Right atrium auricular region (tissue), 2 donors: ENCODE measurements at regions not wholly inside any gene's neighbourhood (a gene's known extent, or its start where the extent isn't known, plus 50 kb on each side); places are given as distances from the start of the nearest gene placed in this dataset.

Experiments used
- DNase-seq: peaks from one replicate; pipeline ENCODE4 v3.0.0-alpha.2; 2019; ENCODE audit warnings: low spot score
- H3K27ac ChIP-seq, 2 donors: fragments of 200-600 bp; sonication (generic); 1 replicate in 1 of 2; 2 replicates in 1 of 2; pipeline ENCODE4 v1.5.1; 2016 to 2019
- H3K27me3 ChIP-seq, 2 donors: fragments of 200-600 bp; sonication (generic); one replicate each; pipeline versions ENCODE4 v1.5.1 to v1.6.0; 2017 to 2019
- H3K36me3 ChIP-seq: fragments of 200-600 bp; sonication (generic); one replicate; pipeline ENCODE4 v1.5.1; 2016
- H3K4me1 ChIP-seq, 2 donors: fragments of 200-600 bp; sonication (generic); one replicate each; pipeline versions ENCODE4 v1.5.1 to v1.6.0; 2017 to 2019
- H3K4me3 ChIP-seq, 2 donors: fragments of 200-600 bp; sonication (generic); 1 replicate in 1 of 2; 2 replicates in 1 of 2; pipeline ENCODE4 v1.5.1; 2017 to 2019; ENCODE audit warnings: mild to moderate bottlenecking in 1 of 2, moderate library complexity in 1 of 2
- H3K9me3 ChIP-seq, 2 donors: fragments of 200-600 bp; sonication (generic); one replicate each; pipeline ENCODE4 v1.5.1; 2019
- TF ChIP-seq, protein P1 (sequence below), 2 donors: fragments of 200-600 bp; sonication (generic); IDR thresholded peaks; one replicate each; pipeline ENCODE4 v1.5.1; 2019; ENCODE audit warnings: antibody characterized with exemption in 2 of 2

DNA sequence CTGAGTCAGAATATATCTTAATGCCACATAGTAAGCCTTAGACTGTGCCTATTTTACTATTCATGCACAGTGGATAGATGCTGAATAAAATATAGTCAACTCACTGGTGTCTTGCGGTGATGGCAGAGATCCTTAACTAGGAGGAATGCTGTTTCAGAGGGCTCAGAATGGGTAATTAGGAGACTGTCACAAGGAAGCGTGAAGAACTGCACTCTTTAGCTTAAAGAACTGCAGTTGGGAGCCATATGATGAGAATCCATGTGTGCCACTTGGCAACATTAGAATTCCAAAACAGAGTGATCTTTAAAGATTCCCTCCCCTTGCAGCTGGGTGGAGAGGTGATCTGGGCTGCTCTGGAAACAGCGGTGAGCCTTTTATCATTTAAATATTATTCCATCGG lies 357.6 kb downstream of the MCTP2 start:
- Histone ChIP-seq H3K4me1 (no peaks in the 10 kb centered on the region), H3K9me3 (no peaks in the 10 kb centered on the region), H3K27me3 (no peaks in the 10 kb centered on the region), H3K27ac (no peak overlapping the region), H3K36me3 (no peaks in the 10 kb centered on the region), H3K4me3 (no peak overlapping the region)
- TF ChIP-seq, protein P1, sequence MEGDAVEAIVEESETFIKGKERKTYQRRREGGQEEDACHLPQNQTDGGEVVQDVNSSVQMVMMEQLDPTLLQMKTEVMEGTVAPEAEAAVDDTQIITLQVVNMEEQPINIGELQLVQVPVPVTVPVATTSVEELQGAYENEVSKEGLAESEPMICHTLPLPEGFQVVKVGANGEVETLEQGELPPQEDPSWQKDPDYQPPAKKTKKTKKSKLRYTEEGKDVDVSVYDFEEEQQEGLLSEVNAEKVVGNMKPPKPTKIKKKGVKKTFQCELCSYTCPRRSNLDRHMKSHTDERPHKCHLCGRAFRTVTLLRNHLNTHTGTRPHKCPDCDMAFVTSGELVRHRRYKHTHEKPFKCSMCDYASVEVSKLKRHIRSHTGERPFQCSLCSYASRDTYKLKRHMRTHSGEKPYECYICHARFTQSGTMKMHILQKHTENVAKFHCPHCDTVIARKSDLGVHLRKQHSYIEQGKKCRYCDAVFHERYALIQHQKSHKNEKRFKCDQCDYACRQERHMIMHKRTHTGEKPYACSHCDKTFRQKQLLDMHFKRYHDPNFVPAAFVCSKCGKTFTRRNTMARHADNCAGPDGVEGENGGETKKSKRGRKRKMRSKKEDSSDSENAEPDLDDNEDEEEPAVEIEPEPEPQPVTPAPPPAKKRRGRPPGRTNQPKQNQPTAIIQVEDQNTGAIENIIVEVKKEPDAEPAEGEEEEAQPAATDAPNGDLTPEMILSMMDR (IDR thresholded peaks at IDR 0.05), result no peak
- DNase-seq, result no peak

DNA sequence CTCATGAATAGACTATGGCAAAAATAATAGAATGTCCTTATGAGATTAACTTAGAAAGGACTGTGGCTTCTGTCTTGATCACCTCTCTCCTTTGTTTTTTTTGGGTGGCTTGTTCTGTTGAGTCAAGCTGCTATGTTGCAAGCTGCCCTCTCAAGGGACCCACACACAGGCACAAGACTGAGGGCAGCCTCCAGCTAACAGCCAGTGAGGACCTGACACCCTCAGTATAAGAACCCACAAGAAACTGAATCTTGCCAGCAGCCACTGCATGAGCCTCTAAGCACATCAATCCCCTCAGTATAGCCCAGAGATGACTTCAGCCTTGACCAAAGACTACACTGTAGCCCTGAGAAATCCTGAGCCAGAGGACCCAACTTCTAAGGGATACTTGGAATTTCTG lies 361.1 kb downstream of the MCTP2 start:
- H3K27ac ChIP-seq, result no peak overlapping the region
- TF ChIP-seq, protein P1 (IDR thresholded peaks at IDR 0.05), result no peak
- H3K27me3 ChIP-seq, result no peaks in the 10 kb centered on the region
- no peaks in the 10 kb centered on the region for H3K4me1 ChIP-seq
- no peak overlapping the region for H3K4me3 ChIP-seq
- DNase-seq, result no peak
- no peaks in the 10 kb centered on the region for H3K9me3 ChIP-seq
- H3K36me3 ChIP-seq, result no peaks in the 10 kb centered on the region

DNA sequence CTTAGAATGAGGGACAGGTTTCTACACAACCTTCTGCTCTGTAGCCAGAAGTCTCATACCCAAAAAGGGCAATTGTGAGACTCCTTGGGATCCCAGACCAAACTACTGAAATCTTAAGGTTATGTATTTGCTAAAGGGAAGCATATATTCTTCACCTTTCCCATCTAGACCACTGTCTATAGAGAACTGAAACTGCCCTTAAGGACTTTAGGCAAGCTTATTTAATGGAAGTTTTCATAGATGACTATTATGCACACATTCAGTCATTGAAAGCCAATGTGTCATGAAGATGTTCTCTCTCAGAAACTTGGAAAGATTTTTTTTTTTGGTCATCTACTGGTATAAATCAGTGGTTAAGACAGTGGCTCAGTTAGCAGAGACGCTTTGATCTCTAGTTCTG lies 365.3 kb downstream of the MCTP2 start:
- Histone ChIP-seq H3K9me3 (no peaks in the 10 kb centered on the region), H3K27ac (no peak overlapping the region), H3K4me1 (no peaks in the 10 kb centered on the region), H3K4me3 (no peak overlapping the region), H3K27me3 (no peaks in the 10 kb centered on the region), H3K36me3 (no peaks in the 10 kb centered on the region)
- no peak for DNase-seq
- TF ChIP-seq, protein P1 (IDR thresholded peaks at IDR 0.05), result no peak

DNA sequence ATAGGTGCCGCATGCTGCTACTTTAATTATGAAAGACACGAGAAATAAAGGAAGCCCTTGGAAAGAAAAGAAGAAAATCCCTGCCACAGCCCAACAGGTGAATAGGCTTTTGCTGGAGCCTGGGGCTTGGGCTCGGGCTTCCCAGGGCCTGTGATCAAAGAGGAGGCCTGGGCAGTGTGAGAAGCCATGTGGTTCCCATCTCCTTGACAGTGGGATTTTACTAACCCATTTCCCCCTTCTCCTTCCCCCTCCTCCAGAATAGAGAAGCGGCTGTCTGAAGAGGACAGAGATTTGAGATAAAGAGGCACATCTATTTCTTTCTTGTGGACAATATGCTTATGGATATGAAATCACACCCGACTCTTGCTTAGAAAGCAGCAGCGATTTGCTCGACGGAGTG lies 369.1 kb downstream of the MCTP2 start:
- H3K27ac ChIP-seq, result no peak overlapping the region
- H3K4me1 ChIP-seq, result no peaks in the 10 kb centered on the region
- H3K36me3 ChIP-seq, result no peaks in the 10 kb centered on the region
- no peak for DNase-seq
- TF ChIP-seq, protein P1 (IDR thresholded peaks at IDR 0.05), result no peak
- H3K9me3 ChIP-seq, result no peaks in the 10 kb centered on the region
- H3K27me3 ChIP-seq, result no peaks in the 10 kb centered on the region
- H3K4me3 ChIP-seq, result no peak overlapping the region

DNA sequence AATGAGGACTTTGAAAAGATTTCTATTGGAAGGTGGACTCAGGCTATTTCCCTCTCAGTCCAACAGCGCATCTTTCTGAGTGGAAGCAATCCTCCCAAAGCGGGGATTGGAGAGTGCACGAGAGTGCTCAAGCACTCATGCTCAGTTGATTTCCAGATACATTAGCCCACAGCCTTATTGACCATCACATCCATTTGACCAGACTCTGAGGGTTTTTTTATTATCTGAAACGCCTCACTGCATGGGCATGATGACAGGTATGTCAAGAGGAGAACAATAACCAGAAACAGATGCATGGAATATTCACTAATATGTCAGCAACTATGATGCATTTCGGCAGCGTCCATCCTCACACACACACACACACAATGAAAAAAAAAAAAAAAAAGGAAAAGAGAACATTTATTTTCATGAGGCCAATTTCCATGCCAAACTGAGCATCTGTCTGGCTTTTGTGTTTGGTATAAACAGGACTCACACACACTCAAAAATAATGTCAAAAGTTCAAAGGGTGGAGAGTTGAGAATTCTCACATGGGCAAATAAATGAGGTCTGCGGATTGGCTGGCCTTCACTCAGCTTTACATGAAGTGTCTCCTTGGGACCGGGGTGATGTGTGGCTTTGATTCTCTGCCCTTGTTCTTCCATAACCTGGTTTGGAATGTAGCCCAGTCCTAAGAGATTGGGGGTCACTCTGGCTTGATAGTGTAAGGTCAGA lies 371.6 kb downstream of the MCTP2 start:
- TF ChIP-seq, protein P1 (IDR thresholded peaks at IDR 0.05), result no peak
- H3K4me3 ChIP-seq, result no peak overlapping the region
- DNase-seq, result no peak

DNA sequence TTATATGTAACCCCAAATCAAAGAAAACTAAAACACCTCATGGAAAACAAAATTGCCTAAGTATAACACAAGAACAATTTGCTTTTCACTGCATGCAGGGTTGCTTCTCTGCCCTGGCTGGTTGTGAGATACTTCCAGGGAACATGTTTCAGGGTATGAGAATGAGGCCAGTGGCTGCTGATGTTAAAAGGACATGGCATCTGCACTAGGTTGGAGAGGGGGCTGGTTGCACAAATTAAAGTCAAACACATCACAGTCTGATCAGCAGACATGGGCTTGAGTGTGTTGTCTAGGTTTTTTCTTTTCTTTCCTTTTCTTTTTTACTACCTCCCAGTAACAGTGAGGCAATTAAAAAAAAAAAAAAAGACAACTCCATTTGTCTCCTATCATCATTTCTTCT lies 374.9 kb downstream of the MCTP2 start:
- H3K9me3 ChIP-seq, result no peaks in the 10 kb centered on the region
- H3K36me3 ChIP-seq, result no peaks in the 10 kb centered on the region
- no peak for DNase-seq
- H3K4me1 ChIP-seq, result peaks cover 0 to 8% of the 10 kb centered on the region in 2 donors
- TF ChIP-seq, protein P1 (IDR thresholded peaks at IDR 0.05), result no peak
- no peak overlapping the region for H3K27ac ChIP-seq
- H3K27me3 ChIP-seq, result no peaks in the 10 kb centered on the region
- no peak overlapping the region for H3K4me3 ChIP-seq

More for the DNA sequence above, 371.6 kb downstream of the MCTP2 start:
- H3K27ac ChIP-seq, result no peak overlapping the region
- no peaks in the 10 kb centered on the region for H3K27me3 ChIP-seq
- no peaks in the 10 kb centered on the region for H3K9me3 ChIP-seq
- peaks cover 0 to 8% of the 10 kb centered on the region in 2 donors for H3K4me1 ChIP-seq
- no peaks in the 10 kb centered on the region for H3K36me3 ChIP-seq
